IgD-negative memory B cell (primary cell): ENCODE measurements at regions not wholly inside any gene's neighbourhood (a gene's known extent, or its start where the extent isn't known, plus 50 kb on each side); places are given as distances from the start of the nearest gene placed in this dataset.

ENCODE experiments used
- H3K27ac Mint-ChIP-seq, 3 donors: one replicate each; pipeline ENCODE4 v1.8.0; 2020 to 2022; ENCODE audit warnings: mild to moderate bottlenecking in 3 of 3, mixed read lengths in 3 of 3, moderate library complexity in 1 of 3
- H3K27me3 Mint-ChIP-seq: one replicate; pipeline ENCODE4 v1.8.0; 2021; ENCODE audit warnings: mixed read lengths
- H3K36me3 Mint-ChIP-seq: one replicate; pipeline ENCODE4 v1.8.0; 2020; ENCODE audit warnings: mild to moderate bottlenecking, mixed read lengths
- H3K4me1 Mint-ChIP-seq, 3 donors: one replicate each; pipeline ENCODE4 v1.8.0; 2020 to 2022; ENCODE audit warnings: mixed read lengths in 3 of 3, mild to moderate bottlenecking in 1 of 3
- H3K4me3 Mint-ChIP-seq, 4 donors: one replicate each; pipeline ENCODE4 v1.8.0; 2020 to 2022; ENCODE audit warnings: mild to moderate bottlenecking in 4 of 4, mixed read lengths in 4 of 4, moderate library complexity in 3 of 4
- H3K9me3 Mint-ChIP-seq, 3 donors: one replicate each; pipeline ENCODE4 v1.8.0; 2020 to 2021; ENCODE audit warnings: mixed read lengths in 3 of 3, mild to moderate bottlenecking in 1 of 3

DNA sequence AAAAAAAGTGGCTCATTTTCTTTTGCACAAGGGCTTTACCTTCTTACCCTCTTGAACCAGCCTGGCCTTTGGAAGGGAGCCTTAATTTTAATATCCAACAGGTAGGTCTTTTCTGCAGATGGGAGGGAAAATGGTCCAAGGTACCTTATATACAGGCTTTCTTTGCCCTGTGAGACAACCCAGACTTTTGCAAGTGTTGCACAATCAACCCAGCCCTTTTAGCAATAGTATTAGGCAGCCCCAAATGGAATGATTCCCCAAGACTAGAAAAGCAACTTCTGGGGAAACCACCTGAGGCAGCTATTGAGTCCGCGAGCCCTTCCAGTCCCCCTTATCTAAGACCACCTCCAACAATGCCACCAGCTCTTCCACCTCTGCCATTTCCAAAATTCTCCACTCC is 1138.3 kb downstream of the XPNPEP1 start:
- H3K4me1 Mint-ChIP-seq = no peaks in the 10 kb centered on the region
- no peak overlapping the region for H3K4me3 Mint-ChIP-seq
- H3K9me3 Mint-ChIP-seq = peaks cover 2 to 9% (median 4%) of the 10 kb centered on the region in 3 donors
- H3K36me3 Mint-ChIP-seq = no peaks in the 10 kb centered on the region
- no peak overlapping the region for H3K27ac Mint-ChIP-seq
- H3K27me3 Mint-ChIP-seq = no peaks in the 10 kb centered on the region

DNA sequence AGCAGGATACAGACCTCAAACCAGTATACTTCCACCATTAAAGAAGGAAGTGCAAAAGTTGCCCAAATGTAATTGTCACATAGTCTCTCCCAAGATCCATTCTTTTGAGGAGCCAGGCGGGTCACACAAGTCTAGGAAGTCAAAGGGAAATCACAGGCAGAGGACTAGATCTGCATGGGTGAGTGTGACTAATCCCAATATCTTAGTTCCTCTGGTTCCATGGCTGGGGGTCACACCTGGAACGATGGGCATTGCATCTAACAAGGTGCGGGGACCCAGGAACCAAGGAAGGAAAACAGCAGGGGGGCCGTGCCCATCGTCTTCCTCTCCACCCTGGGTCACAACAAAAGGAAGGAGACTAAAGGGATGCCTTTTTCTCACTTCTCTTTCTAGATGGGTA is 1138.8 kb downstream of the XPNPEP1 start:
- Mint-ChIP-seq H3K4me3 (no peak overlapping the region), H3K4me1 (no peaks in the 10 kb centered on the region), H3K36me3 (no peaks in the 10 kb centered on the region)

DNA sequence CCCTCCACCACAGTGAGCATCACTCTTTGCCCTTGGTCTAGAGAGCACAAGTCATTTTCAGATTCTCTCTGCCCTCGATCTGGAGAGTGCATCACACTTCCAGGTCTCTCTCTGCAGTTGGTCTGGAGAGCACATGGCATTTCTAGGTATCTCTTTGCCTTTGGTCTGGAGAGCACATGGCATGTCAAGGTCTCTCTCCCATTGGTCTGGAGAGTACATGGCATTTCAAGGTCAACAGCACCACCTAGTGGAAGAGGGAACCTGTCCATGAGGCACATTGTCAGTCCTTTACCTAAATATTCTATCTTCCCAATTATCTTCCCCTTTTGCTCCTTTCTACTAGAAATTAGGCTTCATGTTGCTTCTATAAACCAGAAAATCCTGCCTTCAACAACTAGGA is 1139.4 kb downstream of the XPNPEP1 start:
- Mint-ChIP-seq H3K4me1 (no peaks in the 10 kb centered on the region), H3K27me3 (no peaks in the 10 kb centered on the region), H3K36me3 (no peaks in the 10 kb centered on the region), H3K4me3 (no peak overlapping the region), H3K9me3 (peaks cover 2 to 9% (median 4%) of the 10 kb centered on the region in 3 donors), H3K27ac (no peak overlapping the region)

More for the DNA sequence above, 1138.8 kb downstream of the XPNPEP1 start:
- Mint-ChIP-seq H3K27me3 (no peaks in the 10 kb centered on the region), H3K27ac (no peak overlapping the region), H3K9me3 (peaks cover 2 to 9% (median 4%) of the 10 kb centered on the region in 3 donors)

DNA sequence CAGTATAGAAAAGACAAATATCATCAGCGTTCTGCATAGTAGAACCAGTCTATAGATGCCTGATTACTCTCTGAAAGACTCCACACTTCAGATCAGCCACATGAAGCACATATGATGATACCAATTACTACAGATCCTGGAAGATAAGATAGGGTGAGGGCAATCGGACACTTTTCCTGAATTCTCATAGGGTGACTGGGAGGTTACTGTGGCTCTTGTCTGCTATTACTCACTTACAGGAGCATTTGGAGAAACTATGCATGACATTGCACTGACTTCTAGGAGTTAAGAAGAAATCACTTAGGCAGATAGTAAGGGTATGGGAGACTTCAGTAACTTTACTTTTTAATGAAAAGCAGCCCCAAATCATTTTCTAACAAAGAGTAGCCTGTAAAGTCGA is 1140.9 kb downstream of the XPNPEP1 start:
- Mint-ChIP-seq H3K9me3 (peaks cover 2 to 9% (median 4%) of the 10 kb centered on the region in 3 donors), H3K4me1 (no peaks in the 10 kb centered on the region), H3K27me3 (peaks cover 2% of the 10 kb centered on the region), H3K4me3 (no peak overlapping the region), H3K27ac (no peak overlapping the region), H3K36me3 (no peaks in the 10 kb centered on the region)

GRCh38 chr10:108779501-108779900 is 1143.8 kb downstream of the XPNPEP1 start:
- peaks cover 0 to 3% (median 0%) of the 10 kb centered on the region in 3 donors for H3K9me3 Mint-ChIP-seq
- H3K4me3 Mint-ChIP-seq = no peak overlapping the region
- no peak overlapping the region for H3K27ac Mint-ChIP-seq
- no peaks in the 10 kb centered on the region for H3K4me1 Mint-ChIP-seq
- no peaks in the 10 kb centered on the region for H3K36me3 Mint-ChIP-seq
- H3K27me3 Mint-ChIP-seq = peaks cover 3% of the 10 kb centered on the region

DNA sequence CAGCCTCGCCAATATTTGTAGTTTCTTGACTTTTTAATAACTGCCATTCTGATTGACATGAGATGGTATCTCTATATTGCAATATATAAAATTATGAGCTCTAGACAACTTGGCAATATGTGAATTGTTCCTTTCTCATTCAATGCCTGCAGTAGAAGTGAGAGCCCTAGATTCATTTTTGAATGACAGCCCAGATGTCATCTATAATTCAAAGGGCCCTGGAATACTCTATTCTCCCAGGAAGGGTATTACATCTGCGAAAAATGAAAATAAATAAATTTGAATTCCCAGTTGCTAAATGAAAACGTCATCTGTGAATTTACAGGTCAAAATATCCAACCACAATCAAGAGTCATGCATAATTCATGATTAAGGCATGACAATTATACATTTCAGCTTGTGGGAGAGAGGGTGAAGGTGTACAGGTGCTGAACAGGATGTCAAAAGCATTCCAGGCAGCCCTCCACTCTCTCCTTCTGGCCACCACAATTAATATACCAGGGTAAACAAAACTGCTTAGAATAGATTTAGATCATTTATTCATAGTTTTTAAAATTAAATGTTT is 1147.3 kb downstream of the XPNPEP1 start:
- Mint-ChIP-seq H3K27ac (no peak overlapping the region), H3K27me3 (peaks cover 3% of the 10 kb centered on the region), H3K36me3 (no peaks in the 10 kb centered on the region), H3K4me1 (no peaks in the 10 kb centered on the region), H3K4me3 (no peak overlapping the region), H3K9me3 (no peaks in the 10 kb centered on the region)

DNA sequence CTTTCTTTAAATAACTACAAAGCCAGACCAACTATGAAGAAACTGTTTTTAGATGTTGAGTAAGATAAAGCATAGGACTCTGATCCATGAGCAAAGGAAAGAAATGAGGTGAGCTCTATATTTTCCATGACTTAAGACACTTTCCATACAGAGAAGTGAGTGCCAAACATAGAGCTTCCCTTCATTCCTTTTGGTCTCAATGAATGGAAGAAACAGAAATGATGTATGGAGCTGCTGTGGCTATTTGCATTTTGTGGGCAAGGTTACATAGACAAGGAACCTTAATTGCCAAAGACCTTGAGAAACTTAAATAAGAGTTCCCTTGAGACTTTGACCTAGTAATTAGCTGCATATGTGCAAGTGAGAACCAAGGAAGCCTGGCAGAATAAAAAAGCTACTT is 1152.2 kb downstream of the XPNPEP1 start:
- H3K4me3 Mint-ChIP-seq = no peak overlapping the region
- H3K9me3 Mint-ChIP-seq = peaks cover 0 to 2% (median 2%) of the 10 kb centered on the region in 3 donors
- H3K27ac Mint-ChIP-seq = no peak overlapping the region
- no peaks in the 10 kb centered on the region for H3K4me1 Mint-ChIP-seq
- H3K36me3 Mint-ChIP-seq = no peaks in the 10 kb centered on the region
- H3K27me3 Mint-ChIP-seq = peaks cover 2% of the 10 kb centered on the region

- Mint-ChIP-seq H3K4me1 (no peaks in the 10 kb centered on the region), H3K36me3 (no peaks in the 10 kb centered on the region), H3K27me3 (peaks cover 2% of the 10 kb centered on the region), H3K9me3 (peaks cover 0 to 2% (median 2%) of the 10 kb centered on the region in 3 donors), H3K4me3 (no peak overlapping the region), H3K27ac (no peak overlapping the region)
These were observed 1157.5 kb downstream of the XPNPEP1 start for GRCh38 chr10:108765794-108766193.

DNA sequence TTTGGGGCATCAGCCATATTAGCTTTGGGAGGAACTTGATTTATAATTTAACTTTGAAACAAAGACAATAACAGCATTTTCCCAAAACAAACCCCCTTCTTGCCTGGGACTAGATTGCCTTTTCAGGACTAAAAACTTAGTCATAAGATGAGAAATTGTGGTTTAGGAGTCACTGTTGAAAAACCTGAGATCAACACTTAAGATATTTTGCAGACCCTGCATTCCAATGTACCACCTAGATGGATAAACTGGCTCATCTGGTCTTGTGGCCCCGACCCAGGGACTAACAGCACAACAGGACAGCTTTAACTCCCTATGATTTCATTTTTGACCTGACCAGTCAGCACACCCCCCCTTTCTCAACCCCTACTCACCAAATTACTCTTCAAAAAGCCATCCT is 1165.4 kb downstream of the XPNPEP1 start:
- Mint-ChIP-seq H3K27ac (no peak overlapping the region), H3K9me3 (no peaks in the 10 kb centered on the region), H3K4me3 (no peak overlapping the region), H3K4me1 (no peaks in the 10 kb centered on the region), H3K27me3 (no peaks in the 10 kb centered on the region), H3K36me3 (peaks cover 2% of the 10 kb centered on the region)

GRCh38 chr10:108755646-108756045 is 1167.7 kb downstream of the XPNPEP1 start:
- H3K27me3 Mint-ChIP-seq = no peaks in the 10 kb centered on the region
- no peak overlapping the region for H3K4me3 Mint-ChIP-seq
- no peaks in the 10 kb centered on the region for H3K9me3 Mint-ChIP-seq
- peaks cover 2% of the 10 kb centered on the region for H3K36me3 Mint-ChIP-seq
- no peak overlapping the region for H3K27ac Mint-ChIP-seq
- no peaks in the 10 kb centered on the region for H3K4me1 Mint-ChIP-seq

DNA sequence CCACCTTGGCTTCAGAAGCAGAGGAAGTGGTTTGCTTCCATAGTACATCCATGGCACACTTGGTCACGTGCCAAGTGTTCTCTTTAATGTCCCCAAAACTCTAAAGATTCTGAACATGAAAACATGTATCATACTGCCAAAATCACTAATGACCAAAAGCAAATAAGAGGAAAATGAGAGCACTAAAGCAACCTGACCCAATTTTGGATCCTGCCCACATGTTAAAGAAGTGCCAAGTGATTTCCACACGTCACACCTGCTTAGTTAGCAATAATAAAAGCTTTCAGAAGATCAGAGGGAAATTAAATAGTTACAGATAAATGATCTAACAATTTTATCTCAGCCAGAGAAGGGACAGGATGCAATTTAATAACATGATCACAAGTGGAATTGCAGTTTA is 1170.0 kb downstream of the XPNPEP1 start:
- Mint-ChIP-seq H3K4me1 (peaks cover 0 to 5% (median 2%) of the 10 kb centered on the region in 3 donors), H3K4me3 (no peak overlapping the region), H3K36me3 (peaks cover 2% of the 10 kb centered on the region), H3K9me3 (no peaks in the 10 kb centered on the region), H3K27ac (no peak overlapping the region), H3K27me3 (no peaks in the 10 kb centered on the region)

- no peak overlapping the region for H3K4me3 Mint-ChIP-seq
- H3K36me3 Mint-ChIP-seq = no peaks in the 10 kb centered on the region
- H3K27me3 Mint-ChIP-seq = no peaks in the 10 kb centered on the region
- H3K4me1 Mint-ChIP-seq = peaks cover 0 to 7% (median 3%) of the 10 kb centered on the region in 3 donors
- peaks cover 0 to 2% (median 0%) of the 10 kb centered on the region in 3 donors for H3K9me3 Mint-ChIP-seq
- no peak overlapping the region for H3K27ac Mint-ChIP-seq
These were observed 1174.3 kb downstream of the XPNPEP1 start for GRCh38 chr10:108749042-108749441.

DNA sequence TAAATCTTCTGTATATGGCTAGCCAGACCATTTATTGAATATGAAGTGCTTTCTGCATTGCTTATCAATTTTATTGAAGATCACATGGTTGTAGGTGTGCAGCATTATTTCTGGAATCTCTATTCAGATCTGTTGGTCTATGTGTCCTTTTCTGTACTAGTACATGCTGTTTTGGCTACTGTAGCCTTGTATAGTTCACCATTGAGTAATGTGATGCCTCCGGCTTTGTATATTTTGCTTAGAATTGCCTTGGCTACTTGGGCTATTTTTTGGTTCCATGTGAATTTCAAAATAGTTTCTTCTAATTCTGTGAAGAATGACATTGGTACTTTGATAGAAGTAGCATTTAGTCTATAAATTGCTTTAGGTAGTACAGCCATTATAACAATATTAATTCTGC is 1187.2 kb downstream of the XPNPEP1 start:
- Mint-ChIP-seq H3K36me3 (no peaks in the 10 kb centered on the region), H3K27ac (no peak overlapping the region)

DNA sequence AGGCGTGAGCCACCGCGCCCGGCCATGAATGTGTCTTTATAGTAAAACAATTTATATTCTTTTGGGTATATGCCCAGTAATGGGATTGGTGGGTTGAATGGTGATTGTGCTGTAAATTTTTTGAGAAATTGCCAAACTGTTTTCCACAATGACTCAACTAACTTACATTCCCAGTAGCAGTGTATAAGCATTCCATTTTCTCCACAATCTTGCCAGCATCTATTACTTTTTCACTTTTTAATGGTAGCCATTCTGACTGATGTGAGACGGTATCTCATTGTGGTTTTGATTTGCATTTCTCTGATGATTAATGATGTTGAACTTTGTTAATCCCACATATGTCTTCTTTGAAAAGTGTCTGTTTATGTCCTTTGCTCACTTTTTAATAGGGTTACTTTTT is 1187.9 kb downstream of the XPNPEP1 start:
- peaks cover 0 to 7% (median 7%) of the 10 kb centered on the region in 3 donors for H3K4me1 Mint-ChIP-seq
- peaks cover 6 to 16% (median 9%) of the 10 kb centered on the region in 3 donors for H3K9me3 Mint-ChIP-seq
- H3K36me3 Mint-ChIP-seq = no peaks in the 10 kb centered on the region
- H3K27me3 Mint-ChIP-seq = no peaks in the 10 kb centered on the region
- H3K4me3 Mint-ChIP-seq = no peak overlapping the region
- H3K27ac Mint-ChIP-seq = no peak overlapping the region

More for the DNA sequence above, 1187.2 kb downstream of the XPNPEP1 start:
- Mint-ChIP-seq H3K4me3 (no peak overlapping the region), H3K9me3 (peaks cover 6 to 16% (median 9%) of the 10 kb centered on the region in 3 donors), H3K27me3 (no peaks in the 10 kb centered on the region), H3K4me1 (peaks cover 0 to 7% (median 7%) of the 10 kb centered on the region in 3 donors)

GRCh38 chr10:108721874-108722273 is 1201.4 kb downstream of the XPNPEP1 start:
- Mint-ChIP-seq H3K9me3 (peaks cover 5 to 18% (median 8%) of the 10 kb centered on the region in 3 donors), H3K4me3 (no peak overlapping the region), H3K27ac (no peak overlapping the region), H3K36me3 (no peaks in the 10 kb centered on the region), H3K4me1 (no peaks in the 10 kb centered on the region), H3K27me3 (peaks cover 1% of the 10 kb centered on the region)

GRCh38 chr10:108716352-108716751 is 1207.0 kb downstream of the XPNPEP1 start:
- Mint-ChIP-seq H3K4me3 (no peak overlapping the region), H3K36me3 (peaks cover 4% of the 10 kb centered on the region), H3K27ac (no peak overlapping the region), H3K4me1 (no peaks in the 10 kb centered on the region), H3K9me3 (peaks cover 7 to 32% (median 14%) of the 10 kb centered on the region in 3 donors), H3K27me3 (no peaks in the 10 kb centered on the region)
